Fibroblast of skin of right quadriceps (primary cell): ENCODE measurements at regions not wholly inside any gene's neighbourhood (a gene's known extent, or its start where the extent isn't known, plus 50 kb on each side); places are given as distances from the start of the nearest gene placed in this dataset.
"Not testable (repeated sequence)": the region's sequence is repeated elsewhere in the genome, so short reads cannot be mapped to it uniquely, and the experiment has no call there.

Experiments
- DNase-seq: peaks from one replicate; pipeline ENCODE4 v3.0.0-alpha.2; 2013

DNA sequence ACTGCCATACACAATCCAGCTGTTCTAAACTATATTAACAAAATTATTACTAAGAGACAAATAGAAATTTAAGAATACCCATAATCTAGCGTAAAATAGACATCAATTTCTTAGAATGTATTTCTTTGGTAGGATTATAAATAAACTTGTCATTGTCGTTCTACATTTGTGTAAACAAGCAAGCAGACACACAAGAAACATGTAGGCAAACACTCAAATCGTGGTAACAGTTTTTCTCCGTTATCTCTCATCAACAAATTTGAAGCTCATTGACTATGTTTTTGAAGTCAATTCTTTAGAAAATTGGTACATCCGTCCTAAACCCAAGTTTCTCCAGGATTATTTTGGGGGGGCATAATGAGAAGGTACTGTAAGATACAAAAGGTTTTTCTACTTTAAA, 832.2 kb downstream of the DTWD2 start:
- DNase-seq = no peak

- DNase-seq = no peak
These were observed 841.5 kb downstream of the DTWD2 start for GRCh38 chr5:118146824-118147223.

- no peak for DNase-seq
These were observed 843.8 kb downstream of the DTWD2 start for GRCh38 chr5:118144540-118144939.

- no peak for DNase-seq
These were observed 849.0 kb downstream of the DTWD2 start for GRCh38 chr5:118139361-118139760.

DNA sequence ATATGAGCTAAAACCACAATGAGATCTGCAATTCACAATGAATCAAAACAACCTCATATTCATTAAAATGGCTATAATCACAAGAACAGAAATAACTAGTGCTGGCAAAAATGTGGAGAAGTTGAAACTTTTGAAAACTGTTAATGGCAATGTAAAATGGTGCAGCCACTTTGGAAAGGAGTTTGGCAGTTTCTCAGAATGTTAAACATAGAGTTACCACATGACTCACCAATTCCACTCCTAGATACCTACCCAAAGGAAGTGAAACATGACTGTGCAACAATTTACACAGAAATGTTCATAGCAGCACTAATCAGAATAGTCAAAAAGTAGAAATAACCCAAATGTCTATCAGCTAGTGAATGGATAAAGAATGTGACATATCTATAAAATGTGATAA, 862.2 kb downstream of the DTWD2 start:
- peak; percentile 60 for DNase-seq

DNA sequence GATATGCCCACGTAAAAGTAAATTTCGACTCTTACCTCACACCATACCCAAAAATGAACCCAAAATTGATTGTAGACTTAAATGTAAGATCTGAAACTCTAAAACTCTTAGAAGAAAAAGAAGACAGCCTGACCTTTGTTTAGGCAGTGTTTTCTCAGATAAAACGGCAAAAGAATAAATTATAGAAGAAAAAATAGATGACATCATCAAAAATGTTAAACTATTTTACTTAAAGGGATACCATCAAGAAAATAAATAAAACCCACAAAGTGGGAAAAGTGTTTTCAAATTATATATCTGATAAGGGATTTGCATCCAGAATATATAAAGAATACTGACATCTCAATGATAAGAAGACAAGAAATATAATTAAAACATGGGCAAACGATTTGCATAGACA, 862.7 kb downstream of the DTWD2 start:
- no peak for DNase-seq

DNA sequence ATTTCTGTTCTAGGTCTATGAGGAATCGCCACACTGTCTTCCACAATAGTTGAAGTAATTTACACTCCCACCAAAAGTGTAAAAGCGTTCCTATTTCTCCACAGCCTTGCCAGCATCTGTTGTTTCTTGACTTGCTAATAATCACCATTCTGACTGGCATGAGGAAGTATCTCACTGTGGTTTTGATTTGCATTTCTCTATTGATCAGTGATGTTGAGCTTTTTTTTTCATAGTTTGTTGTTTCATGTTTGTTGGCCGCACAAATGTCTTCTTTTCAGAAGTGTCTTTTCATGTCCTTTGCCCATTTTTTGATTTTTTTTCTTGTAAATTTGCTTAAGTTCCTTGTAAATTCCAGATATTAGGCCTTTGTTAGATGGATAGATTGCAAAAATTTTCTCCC, 867.1 kb downstream of the DTWD2 start:
- no peak for DNase-seq

DNA sequence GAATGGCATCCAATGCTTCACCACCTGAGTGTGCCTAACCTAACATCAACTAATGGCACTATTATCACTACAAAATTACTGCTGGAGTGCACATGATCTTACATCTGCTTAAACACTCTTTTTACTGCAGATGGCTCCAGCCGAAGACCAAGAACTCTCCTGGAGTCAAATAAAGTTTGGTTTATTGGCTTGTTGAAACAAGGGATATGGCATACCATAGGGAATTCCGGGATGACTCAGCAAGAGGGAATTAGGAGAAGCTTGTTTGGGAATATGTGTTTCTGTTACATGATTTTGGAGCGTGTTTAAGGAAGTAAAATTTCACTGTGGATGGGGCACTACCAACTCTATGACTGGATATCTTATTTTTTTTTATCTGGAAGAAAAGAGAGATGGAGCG, 872.6 kb downstream of the DTWD2 start:
- DNase-seq = peak; percentile 73

DNA sequence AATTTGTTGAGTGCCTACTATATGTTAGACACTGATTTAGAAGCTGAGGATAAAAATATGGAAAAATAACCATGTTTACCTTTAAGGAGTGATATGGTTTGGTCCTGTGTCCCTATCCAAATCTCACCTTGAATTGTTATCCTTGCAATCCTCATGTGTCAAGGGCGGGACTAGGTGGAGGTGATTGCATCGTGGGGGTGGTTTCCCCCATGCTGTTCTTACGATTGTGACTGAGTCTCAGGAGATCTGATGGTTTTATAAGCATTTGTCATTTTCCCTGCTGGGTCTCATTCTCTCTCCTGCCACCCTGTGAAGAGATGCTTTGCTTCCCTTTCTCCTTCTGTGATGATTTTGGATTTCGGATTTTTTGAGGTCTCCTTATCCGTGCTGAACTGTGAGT, 876.4 kb downstream of the DTWD2 start:
- DNase-seq = no peak

- not testable (repeated sequence) for DNase-seq
These were observed 881.1 kb downstream of the DTWD2 start for GRCh38 chr5:118107246-118107645.

GRCh38 chr5:118098716-118099115, 889.6 kb downstream of the DTWD2 start:
- DNase-seq = no peak

DNA sequence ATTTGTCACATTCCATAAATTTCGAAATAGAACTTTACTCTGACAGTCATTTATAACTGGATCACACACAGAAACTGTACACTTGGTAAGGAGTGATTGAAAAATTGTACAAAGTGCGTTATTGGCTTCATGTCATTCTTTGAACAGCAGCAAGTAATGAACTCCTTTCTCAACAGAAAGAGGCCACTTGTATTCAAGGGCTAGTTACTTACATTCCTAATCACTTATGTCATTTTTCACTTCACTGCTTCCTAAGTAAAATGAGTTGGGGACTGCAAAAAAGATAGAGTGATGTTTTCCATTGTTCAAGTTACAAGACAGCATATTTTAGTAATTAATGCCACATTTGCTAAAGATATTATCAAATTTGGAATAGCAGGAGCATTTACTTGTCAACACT, 893.2 kb downstream of the DTWD2 start:
- peak; percentile 46 for DNase-seq

DNA sequence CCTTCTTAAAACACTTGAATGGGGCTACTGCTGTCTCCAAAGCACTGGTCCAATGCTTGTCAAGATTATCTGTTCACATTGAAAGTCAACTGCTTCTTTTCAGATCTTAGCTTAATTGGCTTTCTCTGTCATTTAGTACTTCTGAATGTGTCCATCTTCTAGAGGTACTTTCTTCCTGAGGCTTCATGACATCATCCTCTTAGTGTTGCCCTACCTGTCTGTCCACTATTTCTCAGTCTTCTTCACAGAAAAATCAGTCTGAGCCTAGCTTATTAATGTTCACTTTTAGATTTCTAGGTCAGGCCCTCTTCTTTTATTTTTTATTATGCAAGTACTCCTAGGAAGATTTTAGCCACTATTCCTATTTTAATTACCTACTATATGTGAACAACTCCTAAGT, 899.9 kb downstream of the DTWD2 start:
- DNase-seq = no peak

DNA sequence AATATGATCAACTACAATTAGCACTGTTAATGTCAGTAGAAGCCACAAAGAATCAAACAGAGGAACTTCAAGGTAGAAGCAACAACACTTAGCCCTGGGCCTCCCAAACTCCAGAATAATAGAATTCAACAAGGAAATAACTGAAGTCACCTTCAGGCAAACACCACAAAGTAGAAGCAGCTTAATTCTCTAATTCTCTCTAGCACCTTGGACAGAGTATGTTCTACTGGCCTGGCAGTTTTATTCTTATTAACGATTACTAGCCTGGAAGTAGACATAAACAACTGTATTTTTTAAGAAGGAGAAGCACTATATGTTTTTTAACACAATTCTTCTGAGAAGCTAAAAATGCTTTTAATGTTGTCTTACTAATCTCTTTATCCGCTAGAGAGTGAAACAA, 911.9 kb downstream of the DTWD2 start:
- DNase-seq = no peak

DNA sequence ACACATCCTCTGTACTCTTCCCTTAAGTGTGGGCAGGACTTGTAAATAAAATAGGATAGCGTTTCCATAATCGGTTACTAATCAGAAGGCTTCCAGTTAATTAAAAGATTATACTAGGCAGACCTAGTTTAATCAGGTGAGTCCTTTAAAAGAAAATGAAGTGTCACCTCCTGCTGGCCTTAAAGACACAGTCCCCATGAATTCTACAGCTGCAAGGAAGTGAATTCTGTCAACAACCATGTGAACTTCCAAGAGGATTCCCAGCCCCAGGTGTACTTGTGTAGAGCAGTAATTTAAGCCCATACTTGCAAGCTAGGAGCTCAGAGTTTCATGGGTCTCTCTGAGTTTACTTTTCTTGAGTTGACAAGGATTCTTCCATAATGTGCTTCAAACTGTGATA, 918.3 kb downstream of the DTWD2 start:
- no peak for DNase-seq

GRCh38 chr5:118069452-118069851, 918.9 kb downstream of the DTWD2 start:
- no peak for DNase-seq

- no peak for DNase-seq
These were observed 919.5 kb downstream of the DTWD2 start for GRCh38 chr5:118068886-118069285.

GRCh38 chr5:118063836-118064235, 924.5 kb downstream of the DTWD2 start:
- DNase-seq = not testable (repeated sequence)

- no peak for DNase-seq
These were observed 927.5 kb downstream of the DTWD2 start for GRCh38 chr5:118060833-118061232.

- no peak for DNase-seq
These were observed 935.8 kb downstream of the DTWD2 start for GRCh38 chr5:118052503-118052902.

DNA sequence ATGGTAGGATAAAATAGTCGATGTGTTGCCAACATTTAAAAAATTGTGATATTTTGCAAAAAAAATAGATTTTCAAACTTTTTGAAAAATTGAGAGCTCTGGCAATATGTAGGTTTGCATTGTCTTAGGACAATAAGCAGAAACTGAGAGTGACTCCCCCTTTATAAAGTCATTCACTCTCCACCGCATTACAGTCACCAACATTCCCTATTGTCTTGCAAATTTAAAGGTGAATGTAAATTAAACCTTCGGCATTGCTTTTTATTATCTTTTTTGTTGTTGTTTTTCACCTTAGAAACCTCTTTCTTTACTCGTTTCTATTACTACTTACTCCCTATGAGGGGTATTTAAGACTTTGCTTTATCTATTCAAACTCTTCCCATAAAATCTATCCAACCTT, 944.2 kb downstream of the DTWD2 start:
- no peak for DNase-seq

DNA sequence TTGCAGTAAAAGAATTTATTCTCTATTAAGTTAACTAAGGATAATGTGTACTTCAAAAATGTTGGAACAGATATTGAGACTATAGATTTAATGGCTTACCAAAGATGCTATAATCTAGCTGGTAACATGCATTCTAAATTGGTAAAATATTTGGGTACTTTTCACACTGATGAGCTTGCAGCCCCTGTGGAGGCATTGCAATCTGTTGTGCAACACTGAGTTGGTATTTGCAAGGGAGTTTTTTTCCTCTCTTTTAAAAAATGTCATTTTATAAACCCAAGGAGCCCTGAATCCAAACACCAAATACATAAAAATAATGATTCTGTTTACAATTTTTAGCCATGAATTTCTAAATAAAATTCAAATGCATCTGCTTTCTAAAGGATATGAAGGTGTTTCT, 944.8 kb downstream of the DTWD2 start:
- DNase-seq = no peak

GRCh38 chr5:118042076-118042475, 946.3 kb downstream of the DTWD2 start:
- no peak for DNase-seq

DNA sequence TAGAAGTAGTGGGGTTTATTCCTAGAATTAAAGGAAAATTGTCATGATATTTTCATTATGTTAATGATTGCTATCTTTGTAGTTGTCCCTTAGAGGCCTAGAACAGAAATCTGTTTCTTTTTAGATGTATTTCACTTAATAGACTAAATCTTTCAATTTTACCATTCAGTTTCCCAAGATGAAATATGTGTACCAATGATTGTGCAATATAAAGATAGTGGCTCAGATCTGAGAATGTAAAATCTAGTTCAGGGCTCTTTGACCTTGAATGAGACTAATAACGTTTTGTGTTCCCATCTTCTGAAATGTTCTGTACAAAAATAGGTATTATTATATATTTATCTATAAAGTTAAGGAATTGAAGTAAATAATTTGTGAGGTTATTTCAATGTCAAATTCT, 947.9 kb downstream of the DTWD2 start:
- no peak for DNase-seq

GRCh38 chr5:118033686-118034338, 954.5 kb downstream of the DTWD2 start:
- no peak for DNase-seq

DNA sequence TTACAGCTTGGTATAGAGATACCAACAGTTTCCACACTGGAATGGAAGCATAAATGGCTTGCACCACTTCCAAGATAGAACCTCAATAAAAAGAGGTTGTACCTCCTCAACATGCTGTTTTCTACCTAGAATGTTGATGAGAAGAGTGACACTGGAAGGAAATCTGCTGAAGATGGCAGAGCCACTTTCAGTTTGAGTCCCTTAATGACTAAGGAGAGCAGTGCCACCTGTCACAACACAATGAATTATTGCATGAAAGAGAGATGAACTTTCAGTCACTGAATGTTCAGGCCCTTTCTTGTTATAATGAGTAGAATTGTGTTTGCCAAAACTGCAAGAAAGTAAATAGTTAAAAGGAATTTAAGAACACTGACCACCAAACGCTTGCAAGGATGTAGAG, 958.5 kb downstream of the DTWD2 start:
- no peak for DNase-seq
